ENCODE measurements at regions not wholly inside any gene's neighbourhood (a gene's known extent, or its start where the extent isn't known, plus 50 kb on each side); places are given as distances from the start of the nearest gene placed in this dataset.

DNA sequence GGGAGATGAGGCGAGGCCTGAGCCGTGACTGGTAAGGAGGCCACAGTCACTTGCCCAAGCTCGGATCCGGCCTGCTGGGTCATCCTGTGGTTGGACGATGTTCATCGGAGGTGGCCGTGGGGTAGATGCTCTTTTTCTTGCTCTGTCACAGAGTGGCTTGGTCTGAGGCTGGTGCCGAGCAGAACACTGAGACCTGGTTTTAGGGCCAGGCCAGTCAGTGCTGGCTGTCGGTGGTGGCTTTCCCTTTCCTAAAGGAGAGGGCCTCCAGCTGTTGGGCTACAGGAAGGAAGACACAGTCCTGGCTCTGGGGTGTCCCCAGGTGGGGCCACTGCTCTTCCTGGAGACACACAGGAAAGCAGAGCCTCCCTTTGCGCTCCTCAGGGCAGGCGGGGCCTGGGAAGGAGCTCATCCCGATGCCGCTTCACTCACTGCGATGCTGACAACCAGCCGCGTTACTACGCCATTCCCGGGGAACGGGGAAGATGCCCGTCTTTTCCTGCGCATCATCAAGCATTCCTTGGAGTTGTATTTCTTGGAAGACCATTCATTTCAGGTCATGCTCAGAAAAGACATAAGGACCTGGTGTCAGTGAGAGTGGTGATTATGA, 254.8 kb upstream of the IRX4 start:
- DNase-seq (ENCODE audit: low spot score in 2 of 2) = no peak
- Histone ChIP-seq H3K36me3 (no peaks in the 10 kb centered on the region), H3K9me3 (no peaks in the 10 kb centered on the region), H3K27ac (no peak overlapping the region), H3K4me1 (no peaks in the 10 kb centered on the region), H3K27me3 (no peaks in the 10 kb centered on the region), H3K4me3 (no peak overlapping the region)
- 94 to 95% methylated on average over 18 to 21 of the region's 21 CpGs for WGBS, 2 donors
- TF ChIP-seq, protein P1, sequence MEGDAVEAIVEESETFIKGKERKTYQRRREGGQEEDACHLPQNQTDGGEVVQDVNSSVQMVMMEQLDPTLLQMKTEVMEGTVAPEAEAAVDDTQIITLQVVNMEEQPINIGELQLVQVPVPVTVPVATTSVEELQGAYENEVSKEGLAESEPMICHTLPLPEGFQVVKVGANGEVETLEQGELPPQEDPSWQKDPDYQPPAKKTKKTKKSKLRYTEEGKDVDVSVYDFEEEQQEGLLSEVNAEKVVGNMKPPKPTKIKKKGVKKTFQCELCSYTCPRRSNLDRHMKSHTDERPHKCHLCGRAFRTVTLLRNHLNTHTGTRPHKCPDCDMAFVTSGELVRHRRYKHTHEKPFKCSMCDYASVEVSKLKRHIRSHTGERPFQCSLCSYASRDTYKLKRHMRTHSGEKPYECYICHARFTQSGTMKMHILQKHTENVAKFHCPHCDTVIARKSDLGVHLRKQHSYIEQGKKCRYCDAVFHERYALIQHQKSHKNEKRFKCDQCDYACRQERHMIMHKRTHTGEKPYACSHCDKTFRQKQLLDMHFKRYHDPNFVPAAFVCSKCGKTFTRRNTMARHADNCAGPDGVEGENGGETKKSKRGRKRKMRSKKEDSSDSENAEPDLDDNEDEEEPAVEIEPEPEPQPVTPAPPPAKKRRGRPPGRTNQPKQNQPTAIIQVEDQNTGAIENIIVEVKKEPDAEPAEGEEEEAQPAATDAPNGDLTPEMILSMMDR (IDR thresholded peaks at IDR 0.05) = no peak
- TF ChIP-seq EP300 (IDR thresholded peaks at IDR 0.05) (no peak), POLR2A (IDR thresholded peaks at IDR 0.05) (no peak)

DNA sequence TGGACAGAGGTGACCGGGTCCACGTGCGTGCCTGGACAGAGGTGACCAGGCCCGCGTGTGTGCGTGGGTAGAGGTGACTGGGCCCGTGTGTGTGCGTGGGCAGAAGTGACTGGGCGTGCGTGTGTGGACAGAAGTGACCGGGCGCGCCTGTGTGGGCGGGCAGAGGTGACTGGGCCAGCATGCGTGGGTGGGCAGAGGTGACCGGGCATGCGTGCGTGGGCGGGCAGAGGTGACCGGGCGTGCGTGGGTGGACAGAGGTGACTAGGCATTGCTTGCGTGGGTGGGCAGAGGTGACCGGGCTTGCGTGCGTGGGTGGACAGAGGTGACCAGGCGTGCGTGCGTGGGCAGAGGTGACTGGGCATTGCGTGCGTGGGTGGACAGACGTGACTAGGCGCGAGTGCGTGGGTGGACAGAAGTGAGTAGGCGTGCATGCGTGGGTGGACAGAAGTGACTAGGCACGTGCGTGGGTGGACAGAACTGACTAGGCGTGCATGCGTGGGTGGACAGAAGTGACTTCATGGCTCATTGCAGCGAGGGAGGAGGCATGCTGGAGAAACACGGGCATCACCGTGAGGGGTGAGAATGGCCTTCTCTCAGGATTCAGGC, 254.1 kb upstream of the IRX4 start:
- Histone ChIP-seq H3K36me3 (no peaks in the 10 kb centered on the region), H3K27me3 (no peaks in the 10 kb centered on the region), H3K4me3 (no peak overlapping the region), H3K4me1 (no peaks in the 10 kb centered on the region), H3K27ac (no peak overlapping the region), H3K9me3 (no peaks in the 10 kb centered on the region)
- 82 to 84% methylated on average over 44 of the region's 44 CpGs for WGBS, 2 donors
- DNase-seq (ENCODE audit: low spot score in 2 of 2) = no peak
- TF ChIP-seq EP300 (IDR thresholded peaks at IDR 0.05) = no peak
- TF ChIP-seq, protein P1 (IDR thresholded peaks at IDR 0.05) = no peak
- no peak for TF ChIP-seq POLR2A (IDR thresholded peaks at IDR 0.05)

DNA sequence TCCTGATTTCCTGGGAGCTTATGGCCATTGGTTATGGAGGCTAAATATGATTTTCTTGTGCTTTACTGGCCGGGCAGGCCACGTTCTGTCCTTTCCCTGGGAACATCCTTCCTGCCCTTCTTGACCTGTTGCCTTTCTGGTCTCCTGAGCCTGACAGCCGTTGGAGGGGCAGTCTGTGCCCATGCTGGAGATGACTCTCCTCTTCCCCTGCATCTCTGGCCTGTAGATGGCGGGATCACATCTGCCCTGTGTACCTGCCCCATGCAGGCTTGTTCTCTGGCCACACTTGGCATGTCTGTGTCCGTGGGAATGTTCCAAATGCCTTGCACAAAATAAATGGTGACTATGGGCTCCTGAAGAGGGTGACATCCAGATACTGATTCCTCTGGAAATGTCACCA, 253.1 kb upstream of the IRX4 start:
- H3K36me3 ChIP-seq = no peaks in the 10 kb centered on the region
- 66 to 72% methylated on average over 5 of the region's 5 CpGs for WGBS, 2 donors
- TF ChIP-seq, protein P1 (IDR thresholded peaks at IDR 0.05) = no peak
- TF ChIP-seq EP300 (IDR thresholded peaks at IDR 0.05) (no peak), POLR2A (IDR thresholded peaks at IDR 0.05) (no peak)
- H3K4me3 ChIP-seq = no peak overlapping the region
- no peaks in the 10 kb centered on the region for H3K9me3 ChIP-seq
- DNase-seq (ENCODE audit: low spot score in 2 of 2) = no peak
- no peaks in the 10 kb centered on the region for H3K27me3 ChIP-seq
- H3K27ac ChIP-seq = no peak overlapping the region
- no peaks in the 10 kb centered on the region for H3K4me1 ChIP-seq

DNA sequence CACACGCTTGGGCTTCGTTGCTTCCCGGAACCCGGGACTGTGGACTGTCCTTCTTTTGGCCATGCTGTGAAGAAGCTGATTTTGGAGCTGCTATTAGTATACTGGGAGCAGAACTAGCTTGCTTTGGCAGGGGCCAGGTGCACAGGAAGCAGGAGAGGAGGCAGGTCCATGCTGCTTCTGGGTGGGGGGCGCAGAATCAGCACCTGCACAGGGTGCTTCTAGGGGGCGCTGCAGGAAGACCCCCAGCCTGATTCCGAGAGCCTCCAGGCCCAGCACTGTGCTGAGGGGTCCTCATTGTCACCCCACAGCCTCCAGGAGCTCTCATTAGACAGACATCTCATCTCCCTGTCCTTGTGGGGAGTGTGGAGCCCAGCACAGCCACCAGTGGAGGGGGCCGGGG, 252.6 kb upstream of the IRX4 start:
- H3K36me3 ChIP-seq = no peaks in the 10 kb centered on the region
- no peak for DNase-seq (ENCODE audit: low spot score in 2 of 2)
- H3K27ac ChIP-seq = no peak overlapping the region
- H3K4me3 ChIP-seq = no peak overlapping the region
- H3K27me3 ChIP-seq = no peaks in the 10 kb centered on the region
- 56 to 71% methylated on average over 5 to 8 of the region's 8 CpGs for WGBS, 2 donors
- no peaks in the 10 kb centered on the region for H3K4me1 ChIP-seq
- no peaks in the 10 kb centered on the region for H3K9me3 ChIP-seq
- TF ChIP-seq, protein P1 (IDR thresholded peaks at IDR 0.05) = no peak
- TF ChIP-seq EP300 (IDR thresholded peaks at IDR 0.05) = no peak
- TF ChIP-seq POLR2A (IDR thresholded peaks at IDR 0.05) = no peak

DNA sequence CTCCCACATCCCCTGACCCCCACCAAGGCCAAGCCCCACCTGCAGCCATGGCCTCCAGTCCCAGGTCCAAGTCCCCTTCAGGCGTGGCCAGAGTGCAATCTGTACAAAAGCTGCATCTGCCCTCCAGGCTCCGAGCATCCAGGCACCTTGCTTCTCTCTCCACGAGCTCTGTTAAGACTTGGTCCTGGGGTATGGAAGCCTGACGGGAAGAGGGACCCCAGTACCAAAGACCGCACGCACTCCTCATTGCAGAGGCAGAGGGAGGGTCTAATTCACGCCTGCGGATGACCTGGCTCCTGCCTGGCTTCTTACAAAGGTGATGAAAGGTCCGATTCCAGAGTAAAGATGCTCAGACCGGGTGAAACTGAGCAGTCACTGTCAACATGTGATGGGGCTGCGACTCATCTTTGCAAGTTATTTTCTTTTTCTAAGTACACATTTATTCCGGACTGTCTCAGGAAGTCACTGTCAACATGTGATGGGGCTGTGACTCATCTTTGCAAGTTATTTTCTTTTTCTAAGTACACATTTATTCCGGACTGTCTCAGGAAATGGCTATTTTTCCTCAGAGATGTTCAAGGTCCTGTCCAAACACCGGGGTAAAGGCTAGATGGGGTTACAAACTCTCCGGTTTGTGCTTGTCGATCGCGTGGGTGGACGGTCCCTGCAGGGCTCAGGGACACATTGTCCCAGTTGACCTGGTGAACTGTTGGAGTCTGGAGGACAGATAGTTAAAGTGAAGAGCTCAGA, 252.0 kb upstream of the IRX4 start:
- no peaks in the 10 kb centered on the region for H3K36me3 ChIP-seq
- DNase-seq (ENCODE audit: low spot score in 2 of 2) = no peak
- TF ChIP-seq, protein P1 (IDR thresholded peaks at IDR 0.05) = no peak
- TF ChIP-seq EP300 (IDR thresholded peaks at IDR 0.05) (no peak), POLR2A (IDR thresholded peaks at IDR 0.05) (no peak)
- H3K27ac ChIP-seq = no peak overlapping the region
- H3K4me3 ChIP-seq = no peak overlapping the region
- no peaks in the 10 kb centered on the region for H3K9me3 ChIP-seq
- H3K4me1 ChIP-seq = no peaks in the 10 kb centered on the region
- WGBS, 2 donors = 36 to 50% methylated on average over 16 to 19 of the region's 19 CpGs
- H3K27me3 ChIP-seq = no peaks in the 10 kb centered on the region
